HG02763 (cell line): ENCODE measurements at regions not wholly inside any gene's neighbourhood (a gene's known extent, or its start where the extent isn't known, plus 50 kb on each side); places are given as distances from the start of the nearest gene placed in this dataset.

Source experiments
- ATAC-seq: cut with Tn5 transposase; IDR thresholded peaks from one replicate; pipeline ENCODE4 v1.9.1; 2021; ENCODE audit warnings: mild to moderate bottlenecking, moderate library complexity; ENCODE audit not compliant: unreplicated experiment

DNA sequence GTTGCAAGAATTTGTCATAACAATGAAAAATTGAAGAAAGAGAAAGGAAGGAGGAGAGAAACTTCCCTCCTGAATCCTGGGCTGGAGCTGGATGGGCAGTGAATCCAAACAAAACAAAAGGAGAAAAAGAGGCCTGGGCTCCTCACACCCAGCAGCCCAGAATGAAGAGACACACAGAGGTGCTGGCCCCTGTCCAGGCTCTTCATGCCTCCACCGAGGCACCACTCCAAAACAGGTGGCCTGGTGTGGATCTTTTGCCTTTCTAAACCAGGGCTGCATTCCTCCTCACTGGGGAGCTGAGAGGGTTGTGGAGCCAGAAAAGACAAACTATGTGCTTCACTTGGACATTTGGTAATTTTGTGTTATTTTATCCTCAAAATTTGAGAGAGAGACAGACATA lies 76.0 kb downstream of the FAM124B start:
- ATAC-seq: no peak

- no peak for ATAC-seq
Observed at GRCh38 chr2:224324604-224325003, 77.3 kb downstream of the FAM124B start.

DNA sequence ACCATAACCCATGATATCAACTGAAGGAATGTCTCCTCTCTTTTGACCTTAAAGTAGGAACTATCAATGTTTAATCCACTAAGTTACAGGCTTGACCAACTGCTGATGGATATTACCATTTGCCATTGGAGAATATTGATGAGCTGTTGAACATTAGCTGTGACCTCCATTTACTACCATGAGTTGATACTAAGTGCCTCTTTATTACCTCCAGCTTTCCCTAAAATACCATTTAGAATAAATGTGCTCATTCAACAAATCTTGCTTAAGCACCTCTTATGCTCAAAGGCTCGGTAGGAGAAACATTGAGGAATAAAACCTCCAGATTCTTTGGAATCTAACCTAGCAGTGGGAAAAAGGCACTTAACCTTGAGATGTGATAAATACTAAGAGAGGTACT lies 81.2 kb downstream of the FAM124B start:
- ATAC-seq: no peak

DNA sequence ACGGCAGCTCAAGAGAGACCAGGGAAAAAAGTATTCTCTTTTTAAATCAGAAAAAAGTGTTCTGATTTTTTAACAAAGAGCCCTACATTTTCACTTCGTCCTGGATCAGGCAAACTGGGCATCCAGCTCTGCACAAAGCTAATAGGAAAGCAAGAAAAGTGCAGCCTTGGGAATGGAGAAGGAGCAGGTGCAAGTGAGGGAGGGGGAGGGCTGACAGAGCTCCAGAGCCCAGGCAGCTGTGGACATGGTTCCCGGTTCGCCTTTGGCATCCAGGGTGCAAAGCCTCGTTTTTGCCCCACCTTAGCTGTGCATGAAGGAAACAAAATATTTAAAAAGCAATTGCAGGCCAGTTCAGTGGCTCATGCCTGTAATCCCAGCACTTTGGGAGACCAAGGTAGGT lies 82.2 kb downstream of the FAM124B start:
- ATAC-seq: no peak

DNA sequence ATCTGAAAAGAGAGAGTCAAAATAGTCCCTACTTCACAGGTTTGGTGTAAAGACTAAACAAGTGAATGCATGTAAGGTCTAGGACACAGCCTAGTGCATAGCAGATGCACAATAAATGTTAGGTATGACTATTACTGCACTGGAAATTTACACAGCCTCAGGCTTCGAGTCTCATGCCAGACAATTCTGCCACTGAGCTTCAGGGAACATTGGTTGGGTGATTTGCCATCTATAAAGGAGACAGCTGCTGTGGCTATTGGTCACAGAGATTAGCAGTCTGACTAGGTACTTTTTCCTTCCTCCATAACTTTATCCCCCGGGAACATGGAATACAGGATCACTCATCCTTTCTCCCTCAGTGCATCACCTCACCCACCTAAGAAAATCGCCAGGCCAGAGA lies 89.2 kb downstream of the FAM124B start:
- no peak for ATAC-seq

DNA sequence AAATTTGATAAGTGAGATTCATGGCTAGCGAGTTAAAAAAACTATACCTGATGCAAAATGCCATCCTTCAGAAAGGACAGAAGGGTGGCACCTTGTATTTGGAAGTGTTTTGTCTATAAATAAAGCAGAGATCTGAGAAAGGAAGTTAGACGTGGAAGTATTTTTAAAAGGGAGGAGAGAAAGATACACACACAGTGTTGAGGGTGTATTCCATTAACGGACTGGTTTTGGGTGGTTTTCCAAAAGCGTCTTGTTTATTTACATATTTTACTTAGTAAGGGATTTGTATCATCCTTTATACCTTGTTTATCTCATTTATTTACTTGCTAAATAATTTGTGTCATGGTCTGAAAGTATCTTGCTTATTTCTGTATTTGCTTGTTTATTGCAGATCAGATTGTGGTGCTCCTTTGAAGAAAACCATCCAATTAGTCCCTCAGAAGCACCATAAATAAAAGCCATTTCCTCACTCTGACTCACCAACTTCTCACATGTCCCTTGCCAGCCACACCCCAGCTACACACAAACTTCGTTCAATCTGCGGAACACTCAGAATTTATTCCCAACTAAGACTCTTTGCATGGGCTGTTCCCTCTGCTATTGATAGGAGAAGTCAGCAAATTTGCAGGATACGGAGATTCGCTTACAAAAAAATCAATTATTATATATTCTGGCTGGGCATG lies 90.8 kb downstream of the FAM124B start:
- no peak for ATAC-seq

GRCh38 chr2:224309176-224309575 lies 92.7 kb downstream of the FAM124B start:
- no peak for ATAC-seq

- peak; percentile 86 for ATAC-seq
Observed at GRCh38 chr2:224308272-224308911, 93.5 kb downstream of the FAM124B start.

DNA sequence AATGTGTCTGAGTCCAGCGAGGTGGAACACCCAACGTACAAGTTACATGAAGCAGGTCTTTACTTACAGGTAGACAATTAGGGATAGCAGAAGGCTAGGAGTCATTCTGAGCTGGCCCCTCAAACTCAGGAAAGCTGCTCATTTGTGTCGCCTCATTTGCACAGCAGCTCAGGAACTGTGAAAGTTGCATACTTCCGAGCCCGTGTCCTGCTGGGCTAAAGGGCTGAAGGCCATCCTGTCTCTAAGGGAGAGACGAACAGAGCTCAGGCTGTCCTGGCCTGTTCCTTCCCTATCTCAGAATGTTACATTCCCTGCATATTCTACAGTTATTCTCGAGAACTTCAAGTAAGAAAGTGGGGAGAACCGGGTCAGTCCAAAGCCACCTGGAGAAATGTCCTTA lies 99.0 kb downstream of the FAM124B start:
- no peak for ATAC-seq

GRCh38 chr2:224293976-224294375 lies 107.9 kb downstream of the FAM124B start:
- ATAC-seq: no peak

DNA sequence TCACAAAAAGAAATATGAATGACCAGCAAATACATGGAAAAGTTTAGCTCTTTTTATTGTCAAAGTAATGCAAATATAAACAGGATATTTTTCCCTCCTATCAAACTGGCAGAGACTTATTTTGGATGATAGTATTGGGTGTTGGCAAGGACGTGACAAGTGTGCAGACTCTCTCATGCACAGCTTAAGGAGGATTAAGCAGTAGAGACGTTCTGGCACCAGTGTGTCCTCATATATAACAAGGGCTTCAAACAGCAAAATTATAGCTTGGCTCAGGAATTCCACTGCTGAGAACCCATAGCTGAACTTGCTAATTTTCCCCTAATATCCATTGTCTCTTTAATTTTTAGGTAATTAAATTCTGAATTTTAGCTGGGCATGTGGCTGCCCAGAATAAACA lies 114.4 kb downstream of the FAM124B start:
- no peak for ATAC-seq

- no peak for ATAC-seq
Observed at GRCh38 chr2:224286923-224287322, 115.0 kb downstream of the FAM124B start.

DNA sequence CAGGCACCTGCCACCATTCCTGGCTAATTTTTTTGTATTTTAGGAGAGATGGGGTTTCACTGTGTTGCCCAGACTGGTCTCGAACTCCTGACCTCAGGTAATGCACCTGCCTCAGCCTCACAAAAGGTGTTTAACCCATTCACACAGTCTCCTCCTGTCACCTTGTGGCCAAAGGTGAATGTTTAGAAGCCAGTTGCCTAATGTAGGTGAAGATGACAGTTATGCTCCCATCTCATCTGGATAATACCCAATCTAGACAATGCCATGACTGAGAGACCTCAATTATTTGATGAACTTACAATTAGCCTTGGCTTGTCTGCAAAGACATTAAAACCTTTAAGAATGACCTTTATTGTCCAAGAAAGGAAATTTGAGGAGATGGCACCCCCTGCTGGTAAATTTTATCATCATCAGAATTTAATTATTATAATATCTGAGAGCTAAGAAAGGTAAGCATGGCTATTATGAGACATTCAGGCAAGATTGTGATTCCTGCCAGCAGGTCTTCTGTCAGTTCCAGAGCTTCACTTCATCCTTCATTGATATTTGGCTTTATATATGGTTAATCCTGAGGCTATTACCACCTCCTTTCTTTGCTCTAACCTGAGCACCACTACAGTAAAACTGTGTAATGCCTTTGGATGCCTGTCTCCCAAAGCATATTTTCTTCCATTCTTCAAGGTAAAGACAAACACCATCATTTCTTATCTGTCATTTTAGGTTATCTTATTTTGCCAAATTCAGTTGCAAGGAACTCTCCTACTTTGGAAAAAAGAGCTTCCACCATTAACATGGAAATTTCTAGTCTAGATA lies 117.6 kb downstream of the FAM124B start:
- no peak for ATAC-seq

GRCh38 chr2:224283466-224283965 lies 118.4 kb downstream of the FAM124B start:
- no peak for ATAC-seq

DNA sequence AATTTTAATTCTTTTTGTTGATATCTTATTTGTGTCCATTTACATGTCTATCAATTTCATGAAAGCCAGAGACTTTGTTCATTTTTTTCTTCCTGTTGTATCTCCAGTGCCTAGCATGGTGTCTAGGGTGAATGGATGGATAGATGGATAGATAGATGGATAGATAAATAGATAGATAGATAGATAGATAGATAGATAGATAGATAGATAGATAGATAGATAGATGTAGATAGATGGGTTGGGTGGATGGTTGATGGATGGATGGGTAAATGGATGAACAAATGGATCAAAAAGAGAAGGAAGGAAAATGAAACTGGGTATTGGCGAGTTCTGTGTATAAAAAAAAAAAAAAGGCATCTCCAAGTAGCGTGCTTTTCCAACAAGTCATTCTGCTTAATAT lies 120.5 kb downstream of the FAM124B start:
- ATAC-seq: no peak

GRCh38 chr2:224278531-224278930 lies 123.4 kb downstream of the FAM124B start:
- ATAC-seq: no peak

DNA sequence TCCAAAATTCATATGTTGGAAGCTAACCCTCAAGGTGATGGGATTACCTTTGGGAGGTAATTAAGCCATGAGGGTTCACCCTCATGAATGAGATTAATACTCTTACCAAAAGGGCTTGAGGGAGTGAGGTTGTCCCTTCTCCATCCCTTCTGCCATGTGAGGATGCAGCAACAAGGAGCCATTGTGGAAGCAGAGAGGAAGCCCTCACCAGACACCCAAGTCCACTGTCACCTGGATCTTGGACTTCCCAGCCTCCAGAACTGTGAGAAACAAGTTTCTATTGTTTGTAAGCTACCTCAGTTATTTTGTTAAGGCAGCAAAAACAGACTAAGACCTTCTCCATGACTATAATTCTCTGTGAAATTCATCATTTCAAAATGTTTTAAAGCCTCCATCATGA lies 125.7 kb downstream of the FAM124B start:
- ATAC-seq: no peak

DNA sequence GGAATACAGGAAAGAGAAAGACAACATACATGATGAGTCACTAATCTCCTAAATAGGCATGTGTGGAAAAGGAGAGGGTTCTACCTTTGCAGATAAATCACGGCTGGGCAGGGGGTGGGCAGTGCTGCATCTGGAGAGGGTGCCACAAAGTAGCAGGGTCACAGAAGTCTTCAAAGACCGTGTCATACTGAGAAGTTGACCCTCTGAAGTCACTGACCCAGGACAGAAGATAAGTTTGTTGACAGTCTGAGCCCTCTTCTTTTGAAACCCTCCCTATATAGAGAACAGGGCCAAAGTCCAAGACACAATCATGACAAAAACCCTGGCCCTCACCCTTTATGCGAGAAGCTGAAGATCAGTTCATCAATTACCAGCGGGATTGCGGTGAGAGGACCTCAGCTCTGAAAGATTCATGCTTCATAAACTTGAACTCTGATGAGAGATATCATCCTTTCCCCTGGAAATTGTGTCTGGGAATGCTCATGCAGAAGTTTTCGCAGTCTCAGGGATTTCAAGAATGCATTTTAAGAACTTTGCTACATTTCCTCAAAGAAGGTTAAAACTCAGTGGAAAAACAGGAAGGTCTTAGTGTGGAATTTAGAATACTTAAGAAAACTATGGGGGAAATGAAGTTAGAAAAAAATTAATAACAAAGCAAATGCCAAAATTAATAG lies 129.5 kb downstream of the FAM124B start:
- no peak for ATAC-seq

- ATAC-seq: no peak
Observed at GRCh38 chr2:224271617-224272236, 130.2 kb downstream of the FAM124B start.

DNA sequence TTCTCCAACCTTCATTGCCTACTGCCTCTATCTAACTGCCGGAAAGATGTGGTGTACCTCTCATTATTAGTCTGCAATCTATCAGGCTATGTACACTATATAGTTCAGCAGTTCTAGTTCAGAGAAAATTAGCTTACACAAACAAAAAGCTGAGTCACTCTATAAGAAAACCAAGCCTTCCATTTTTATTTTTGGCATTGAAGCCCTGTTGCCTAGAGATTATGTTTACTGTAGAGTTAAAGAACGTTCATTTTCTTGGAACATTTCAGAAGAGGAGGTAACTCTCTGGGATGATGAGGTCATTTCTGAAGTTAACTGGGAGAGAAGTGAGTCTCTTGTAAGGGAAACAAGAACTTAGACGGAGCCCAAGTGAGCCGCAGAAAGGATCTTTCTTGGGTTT lies 133.5 kb downstream of the FAM124B start:
- ATAC-seq: no peak

- ATAC-seq: no peak
Observed at GRCh38 chr2:224264259-224264658, 137.6 kb downstream of the FAM124B start.
